Heart right ventricle (tissue), 16 donors: ENCODE measurements at regions not wholly inside any gene's neighbourhood (a gene's known extent, or its start where the extent isn't known, plus 50 kb on each side); places are given as distances from the start of the nearest gene placed in this dataset.

ENCODE experiments used
- ATAC-seq, 8 donors: fragments of 200-7000 bp; cut with Tn5 transposase; one replicate each; pipeline ENCODE4 v1.9.1; 2020; ENCODE audit warnings: mild to moderate bottlenecking in 8 of 8, moderate library complexity in 8 of 8, moderate number of reproducible peaks in 1 of 8
- DNase-seq, 2 donors: peaks; one replicate each; pipeline ENCODE4 v3.0.0-alpha.2; 2020
- H3K27ac ChIP-seq, 10 donors: fragments of 200-600 bp; sonication (generic) in 2 of 10; one replicate each; pipeline versions ENCODE4 v1.5.0 to v1.8.0; 2020 to 2022; ENCODE audit warnings: mild to moderate bottlenecking in 3 of 10
- H3K27me3 ChIP-seq, 7 donors: fragments of 200-600 bp; one replicate each; pipeline ENCODE4 v1.8.0; 2021 to 2022; ENCODE audit warnings: mild to moderate bottlenecking in 2 of 7
- H3K36me3 ChIP-seq, 9 donors: fragments of 200-600 bp; sonication (generic) in 1 of 9; one replicate each; pipeline versions ENCODE4 v1.5.0 to v1.8.0; 2020 to 2022; ENCODE audit warnings: mild to moderate bottlenecking in 2 of 9
- H3K4me1 ChIP-seq, 9 donors: fragments of 200-600 bp; sonication (generic) in 1 of 9; one replicate each; pipeline versions ENCODE4 v1.5.0 to v1.8.0; 2020 to 2022; ENCODE audit warnings: mild to moderate bottlenecking in 4 of 9
- H3K4me3 ChIP-seq, 10 donors: fragments of 200-600 bp; sonication (generic) in 2 of 10; one replicate each; pipeline versions ENCODE4 v1.5.0 to v1.8.0; 2020 to 2022; ENCODE audit warnings: mild to moderate bottlenecking in 7 of 10, moderate library complexity in 2 of 10
- H3K9me3 ChIP-seq, 11 donors: fragments of 200-600 bp in 10 of 11; sonication (generic) in 2 of 11; one replicate each; pipeline versions ENCODE4 v1.5.0 to v1.8.0; 2013 to 2022; ENCODE audit warnings: mild to moderate bottlenecking in 2 of 11, control low read depth in 1 of 11, moderate library complexity in 1 of 11
- WGBS, 2 donors: extraction: QIAGEN DNeasy Blood & Tissue Kit; methylation state at CpG; one replicate each; pipeline ENCODE4 v1.1.7; 2013; ENCODE audit warnings: inconsistent platforms in 1 of 2; 5-methylcytosine and 5-hydroxymethylcytosine counted together
- intact Hi-C, 10 donors: fragments of 100-400 bp; cut with DNase I; formaldehyde crosslinking; loops; one replicate each; pipeline versions ENCODE4 v1.11.1 to v1.14.2; 2022
- TF ChIP-seq, protein P1 (sequence below), 9 donors: fragments of 200-600 bp; sonication (generic) in 2 of 9; IDR thresholded peaks; one replicate each; pipeline versions ENCODE4 v1.5.0 to v1.8.0; 2021 to 2022; ENCODE audit warnings: antibody characterized with exemption in 9 of 9, mild to moderate bottlenecking in 5 of 9, moderate library complexity in 1 of 9
- donor health status: Arrhythmogenic right ventricular cardiomyopathy.
- donor health status: ischemic (EF 13 %, LVEDD 7.1; RV severe dilation, severe dysfunction).
- donor health status: healthy with polysubstance abuse.
- donor health status: DM: no; HTN: yes; CAD: no.
- donor health status: DM: no; HTN: no; CAD: no.
- donor health status: ischemic (EF 25% LVEDD 6.9; RV normal size, moderate dysfunction).
- donor health status: ischemic (EF 25% LVEDD 5.7; RV mildly dilated, moderate dysfunction).
- donor health status: healthy.
- donor health status: DM: yes; HTN: yes; CAD: no.
- donor health status: Ischemic cardiomyopathy.
- donor health status: ischemic (EF 35%, LVEDD 5.7; RV mildly dilated, moderate dysfunction).
- donor health status: nonischemic (EF 11% LVEDD 7.7; RV severe dilation, severe dysfunction).
- donor health status: DM: yes; HTN: yes; CAD: no.
- donor health status: PGD.
- donor health status: ischemic (EF 29% LVEDD 5.4; RV normal size, mild dysfunction).
- donor health status: nonischemic (EF 23%, LVEDD 6.1; RV moderate dilation, normal function).

DNA sequence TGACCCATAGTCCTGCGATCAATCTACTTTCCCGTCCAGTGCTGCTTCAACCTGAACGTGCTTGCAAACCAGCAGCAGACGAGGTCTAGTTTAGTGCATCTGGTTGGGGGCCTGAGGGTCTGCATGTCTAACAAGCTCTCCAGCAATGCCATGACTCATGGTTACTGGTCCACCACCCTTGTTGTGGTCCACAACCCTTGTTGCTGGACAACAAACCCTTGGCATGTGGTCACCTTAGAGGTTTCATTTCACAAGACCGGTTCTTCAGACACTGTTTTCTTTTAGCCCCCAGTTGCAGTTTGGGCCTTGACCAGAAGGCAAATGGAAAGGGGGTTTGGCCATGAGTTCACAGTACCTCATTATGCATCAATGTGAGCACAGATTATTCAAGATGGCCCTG, 424.8 kb downstream of the QKI start:
- no peak for DNase-seq
- TF ChIP-seq, protein P1, sequence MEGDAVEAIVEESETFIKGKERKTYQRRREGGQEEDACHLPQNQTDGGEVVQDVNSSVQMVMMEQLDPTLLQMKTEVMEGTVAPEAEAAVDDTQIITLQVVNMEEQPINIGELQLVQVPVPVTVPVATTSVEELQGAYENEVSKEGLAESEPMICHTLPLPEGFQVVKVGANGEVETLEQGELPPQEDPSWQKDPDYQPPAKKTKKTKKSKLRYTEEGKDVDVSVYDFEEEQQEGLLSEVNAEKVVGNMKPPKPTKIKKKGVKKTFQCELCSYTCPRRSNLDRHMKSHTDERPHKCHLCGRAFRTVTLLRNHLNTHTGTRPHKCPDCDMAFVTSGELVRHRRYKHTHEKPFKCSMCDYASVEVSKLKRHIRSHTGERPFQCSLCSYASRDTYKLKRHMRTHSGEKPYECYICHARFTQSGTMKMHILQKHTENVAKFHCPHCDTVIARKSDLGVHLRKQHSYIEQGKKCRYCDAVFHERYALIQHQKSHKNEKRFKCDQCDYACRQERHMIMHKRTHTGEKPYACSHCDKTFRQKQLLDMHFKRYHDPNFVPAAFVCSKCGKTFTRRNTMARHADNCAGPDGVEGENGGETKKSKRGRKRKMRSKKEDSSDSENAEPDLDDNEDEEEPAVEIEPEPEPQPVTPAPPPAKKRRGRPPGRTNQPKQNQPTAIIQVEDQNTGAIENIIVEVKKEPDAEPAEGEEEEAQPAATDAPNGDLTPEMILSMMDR (IDR thresholded peaks at IDR 0.05) = no peak
- Histone ChIP-seq H3K27ac (no peak overlapping the region), H3K4me3 (no peak overlapping the region), H3K9me3 (peaks cover 0 to 8% (median 0%) of the 10 kb centered on the region in 11 donors), H3K27me3 (no peaks in the 10 kb centered on the region), H3K36me3 (no peaks in the 10 kb centered on the region), H3K4me1 (peaks cover 0 to 39% (median 14%) of the 10 kb centered on the region in 9 donors)
- WGBS, 2 donors = 95 to 96% methylated on average over 5 of the region's 5 CpGs
- no peak for ATAC-seq
- intact Hi-C loops = loop anchor here in 1 of 10 donors (5.0 kb wide), 1 partner anchor 263 kb away; no protein-coding TSS in a partner anchor

- Histone ChIP-seq H3K9me3 (peaks cover 0 to 8% (median 0%) of the 10 kb centered on the region in 11 donors), H3K27ac (peak overlapping the region; percentile 18 to 73 (median 60)), H3K4me1 (peaks cover 0 to 30% (median 14%) of the 10 kb centered on the region in 9 donors), H3K36me3 (no peaks in the 10 kb centered on the region), H3K4me3 (peak overlapping the region in 5 of 10 donors; percentile 16 to 30 (median 17)), H3K27me3 (no peaks in the 10 kb centered on the region)
- TF ChIP-seq, protein P1 (IDR thresholded peaks at IDR 0.05) = no peak
- intact Hi-C loops = loop anchor here in 1 of 10 donors (5.0 kb wide), 1 partner anchor 264 kb away; no protein-coding TSS in a partner anchor
- DNase-seq (peak in 1 of 2 donors; percentile 16), ATAC-seq (peak in 7 of 8 donors; percentile 69 to 78 (median 75))
- WGBS, 2 donors = 17 to 20% methylated on average over 17 of the region's 17 CpGs
Measured at GRCh38 chr6:163837691-163838431, 423.3 kb downstream of the QKI start.

DNA sequence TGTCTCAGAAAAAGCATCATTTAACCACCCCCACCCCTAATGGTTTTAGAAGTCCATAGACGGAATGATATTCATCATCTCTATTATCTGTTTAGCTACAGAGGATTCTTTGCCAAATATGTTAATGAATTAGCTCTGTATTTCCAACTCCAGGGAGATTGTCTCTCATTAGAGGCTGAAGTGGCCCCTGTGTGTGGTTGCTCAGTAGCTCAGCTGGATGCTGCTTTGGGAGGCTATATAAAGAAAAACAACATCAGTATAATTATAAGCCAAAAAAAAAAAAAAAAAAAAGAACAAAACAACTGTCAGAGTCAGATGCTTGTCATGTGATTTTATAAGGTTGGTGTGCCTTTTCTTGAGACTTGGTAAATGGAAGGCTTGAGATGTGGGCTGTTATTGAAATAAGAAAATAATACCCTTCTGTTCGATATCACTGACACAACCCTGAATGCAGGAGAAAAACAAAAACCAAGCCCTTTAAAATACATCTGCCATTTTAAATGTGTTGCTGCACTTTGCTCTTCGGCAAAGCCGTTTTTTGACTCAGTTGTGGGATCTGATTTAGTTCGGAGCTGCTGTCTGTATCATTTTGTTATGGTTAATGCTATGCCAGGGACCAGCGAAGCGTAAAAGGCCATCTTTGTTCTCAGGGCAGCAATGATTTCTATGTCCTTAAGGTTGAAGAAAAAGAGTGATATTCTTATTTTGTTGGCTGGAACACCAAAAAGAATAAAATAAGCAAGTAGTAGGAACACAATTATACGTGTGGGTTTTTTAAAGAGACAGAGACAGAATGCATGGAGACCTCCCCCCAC, 422.6 kb downstream of the QKI start:
- TF ChIP-seq, protein P1 (IDR thresholded peaks at IDR 0.05) = no peak
- H3K4me3 ChIP-seq = peak overlapping the region in 3 of 10 donors; percentile 16 to 17 (median 16)
- WGBS, 2 donors = 70 to 73% methylated on average over 8 of the region's 8 CpGs
- ATAC-seq = peak in 1 of 8 donors; percentile 30
- peaks cover 0 to 26% (median 14%) of the 10 kb centered on the region in 9 donors for H3K4me1 ChIP-seq
- H3K27me3 ChIP-seq = no peaks in the 10 kb centered on the region
- H3K9me3 ChIP-seq = peaks cover 0 to 8% (median 0%) of the 10 kb centered on the region in 11 donors
- no peaks in the 10 kb centered on the region for H3K36me3 ChIP-seq
- peak overlapping the region in 9 of 10 donors; percentile 41 to 73 (median 63) for H3K27ac ChIP-seq
- DNase-seq = no peak
- intact Hi-C loops = loop anchor here in 2 of 10 donors (1.0 to 5.0 kb wide), 2 partner anchors 88 to 265 kb away; no protein-coding TSS in a partner anchor
